ENCODE measurements at regions not wholly inside any gene's neighbourhood (a gene's known extent, or its start where the extent isn't known, plus 50 kb on each side); places are given as distances from the start of the nearest gene placed in this dataset.

- Histone ChIP-seq H3K9me3 (ENCODE audit: low read depth) (no peaks in the 10 kb centered on the region), H3K79me2 (no peaks in the 10 kb centered on the region), H3K4me3 (no peak overlapping the region), H3K27me3 (peaks cover 74% of the 10 kb centered on the region), H3K27ac (no peak overlapping the region), H2AFZ (no peak overlapping the region), H4K20me1 (ENCODE audit: insufficient read depth, poor library complexity, severe bottlenecking) (no peaks in the 10 kb centered on the region), H3K36me3 (replicated peaks; ENCODE audit: insufficient read depth, low read depth) (no peaks in the 10 kb centered on the region), H3K4me1 (ENCODE audit: insufficient read depth) (no peaks in the 10 kb centered on the region), H3K9me2 (replicated peaks; ENCODE audit: insufficient read depth) (no peaks in the 10 kb centered on the region), H3K4me2 (peak overlapping the region; percentile 70)
- TF ChIP-seq EZH2phosphoT487 (IDR thresholded peaks at IDR 0.05; ENCODE audit: low read depth, severe bottlenecking, unreplicated experiment) (no peak), CTCF (IDR thresholded peaks at IDR 0.05; ENCODE audit: poor library complexity) (peak; percentile 36)
- DNase-seq (ENCODE audit: low spot score) = no peak
- 53% methylated on average over 4 of the region's 4 CpGs for WGBS (ENCODE audit: low lambda C conversion rate, missing lambda C conversion rate)
Measured at GRCh38 chr16:86819533-86819892, 241.2 kb downstream of the FOXL1 start.

GRCh38 chr16:86821895-86822294, 243.5 kb downstream of the FOXL1 start:
- no peaks in the 10 kb centered on the region for H4K20me1 ChIP-seq (ENCODE audit: insufficient read depth, poor library complexity, severe bottlenecking)
- TF ChIP-seq EZH2 (IDR thresholded peaks at IDR 0.05; ENCODE audit: borderline replicate concordance) = no peak
- no peak for TF ChIP-seq CTCF (IDR thresholded peaks at IDR 0.05; ENCODE audit: poor library complexity)
- no peak for TF ChIP-seq EZH2phosphoT487 (IDR thresholded peaks at IDR 0.05; ENCODE audit: low read depth, severe bottlenecking, unreplicated experiment)
- no peak overlapping the region for H3K4me3 ChIP-seq
- H3K4me1 ChIP-seq (ENCODE audit: insufficient read depth) = no peaks in the 10 kb centered on the region
- peaks cover 77% of the 10 kb centered on the region for H3K27me3 ChIP-seq
- H3K9me3 ChIP-seq (ENCODE audit: low read depth) = no peaks in the 10 kb centered on the region
- no peak overlapping the region for H3K27ac ChIP-seq
- H3K36me3 ChIP-seq (replicated peaks; ENCODE audit: insufficient read depth, low read depth) = no peaks in the 10 kb centered on the region
- 100% methylated on average over 2 of the region's 2 CpGs for WGBS (ENCODE audit: low lambda C conversion rate, missing lambda C conversion rate)
- no peak for DNase-seq (ENCODE audit: low spot score)
- H2AFZ ChIP-seq = no peak overlapping the region
- H3K9me2 ChIP-seq (replicated peaks; ENCODE audit: insufficient read depth) = no peaks in the 10 kb centered on the region
- no peak overlapping the region for H3K4me2 ChIP-seq
- H3K79me2 ChIP-seq = no peaks in the 10 kb centered on the region

GRCh38 chr16:86823125-86823524, 244.8 kb downstream of the FOXL1 start:
- Histone ChIP-seq H2AFZ (no peak overlapping the region), H3K79me2 (no peaks in the 10 kb centered on the region), H3K4me1 (ENCODE audit: insufficient read depth) (no peaks in the 10 kb centered on the region), H3K27me3 (peaks cover 77% of the 10 kb centered on the region), H3K36me3 (replicated peaks; ENCODE audit: insufficient read depth, low read depth) (no peaks in the 10 kb centered on the region), H3K9me3 (ENCODE audit: low read depth) (no peaks in the 10 kb centered on the region), H3K9me2 (replicated peaks; ENCODE audit: insufficient read depth) (no peaks in the 10 kb centered on the region), H4K20me1 (ENCODE audit: insufficient read depth, poor library complexity, severe bottlenecking) (no peaks in the 10 kb centered on the region), H3K27ac (no peak overlapping the region), H3K4me3 (no peak overlapping the region), H3K4me2 (no peak overlapping the region)
- TF ChIP-seq CTCF (IDR thresholded peaks at IDR 0.05; ENCODE audit: poor library complexity) (no peak), EZH2 (IDR thresholded peaks at IDR 0.05; ENCODE audit: borderline replicate concordance) (no peak), EZH2phosphoT487 (IDR thresholded peaks at IDR 0.05; ENCODE audit: low read depth, severe bottlenecking, unreplicated experiment) (no peak)
- DNase-seq (ENCODE audit: low spot score) = no peak
- WGBS (ENCODE audit: low lambda C conversion rate, missing lambda C conversion rate) = 79% methylated on average over 8 of the region's 8 CpGs

Measured in hepatocyte (in vitro differentiated cells).